Gastroesophageal sphincter (tissue), 4 donors: ENCODE measurements at regions not wholly inside any gene's neighbourhood (a gene's known extent, or its start where the extent isn't known, plus 50 kb on each side); places are given as distances from the start of the nearest gene placed in this dataset.

Experiments used
- ATAC-seq: fragments of 150-250 bp; one replicate; pipeline ENCODE4 v1.9.1; 2016; ENCODE audit warnings: mild to moderate bottlenecking, moderate library complexity
- H3K27ac ChIP-seq, 4 donors: fragments of 200-600 bp; sonication (generic) in 3 of 4; 1 replicate in 3 of 4; 2 replicates in 1 of 4; pipeline ENCODE4 v1.5.1; 2016 to 2019
- H3K27me3 ChIP-seq: fragments of 200-600 bp; sonication (generic); one replicate; pipeline ENCODE4 v1.5.1; 2019
- H3K36me3 ChIP-seq, 2 donors: fragments of 200-600 bp; sonication (generic); one replicate each; pipeline ENCODE4 v1.5.1; 2019; ENCODE audit warnings: control low read depth in 1 of 2
- H3K4me1 ChIP-seq, 3 donors: fragments of 200-600 bp; sonication (generic); 1 replicate in 2 of 3; 2 replicates in 1 of 3; pipeline ENCODE4 v1.5.1; 2016 to 2019; ENCODE audit warnings: control low read depth in 2 of 3
- H3K4me3 ChIP-seq, 2 donors: fragments of 200-600 bp; sonication (generic); one replicate each; pipeline ENCODE4 v1.5.1; 2019; ENCODE audit warnings: mild to moderate bottlenecking in 1 of 2, moderate library complexity in 1 of 2
- H3K9me3 ChIP-seq, 3 donors: fragments of 200-600 bp; sonication (generic); one replicate each; pipeline ENCODE4 v1.5.1; 2017 to 2019; ENCODE audit warnings: control low read depth in 2 of 3
- EP300 ChIP-seq: sonication (generic); formaldehyde crosslinking; IDR thresholded peaks from one replicate; pipeline ENCODE4 v1.6.1; 2017; ENCODE audit warnings: antibody characterized with exemption, mild to moderate bottlenecking
- POLR2A ChIP-seq, 2 donors: fragments of 450-650 bp; IDR thresholded peaks; one replicate each; pipeline ENCODE4 v1.6.1; 2017; ENCODE audit warnings: antibody characterized with exemption in 2 of 2, mild to moderate bottlenecking in 2 of 2, moderate library complexity in 1 of 2
- POLR2AphosphoS5 ChIP-seq: sonication (generic); formaldehyde crosslinking; IDR thresholded peaks from one replicate; pipeline ENCODE4 v1.6.1; 2017; ENCODE audit warnings: antibody characterized with exemption
- WGBS, 2 donors: methylation state at CpG; one replicate each; pipeline ENCODE4 v1.1.5; 2018; ENCODE audit warnings: low coverage in 1 of 2; 5-methylcytosine and 5-hydroxymethylcytosine counted together
- TF ChIP-seq, protein P1 (sequence below), 4 experiments: fragments of 200-600 bp in 2 of 4; fragments of 450-650 bp in 2 of 4; sonication (generic) in 1 of 4; IDR thresholded peaks; one replicate each; pipeline ENCODE4 v1.5.1; 2017 to 2019; ENCODE audit warnings: antibody characterized with exemption in 4 of 4, mild to moderate bottlenecking in 2 of 4, moderate library complexity in 2 of 4

DNA sequence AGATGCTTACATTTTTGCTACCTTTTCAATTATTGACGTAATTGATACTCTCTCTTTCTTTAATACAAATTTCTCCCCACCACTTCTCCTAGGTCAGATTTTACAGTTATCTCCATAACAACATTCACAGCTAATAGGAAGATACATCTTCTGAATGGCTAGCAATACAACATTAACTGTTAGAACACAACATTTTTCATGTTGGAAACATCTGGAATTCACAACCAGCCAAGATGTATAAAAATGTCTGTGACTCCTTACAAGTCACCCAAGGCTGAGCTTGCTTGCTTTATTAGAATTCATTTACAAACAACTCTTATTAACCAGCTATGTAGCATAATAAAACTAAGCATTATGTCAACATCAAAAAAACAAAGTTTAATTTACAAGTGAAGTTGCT, 81.0 kb upstream of the ROBO2 start:
- 82 to 87% methylated on average over 1 of the region's 1 CpG for WGBS, 2 donors
- ATAC-seq = no peak
- Histone ChIP-seq H3K27me3 (no peaks in the 10 kb centered on the region), H3K27ac (no peak overlapping the region), H3K4me3 (no peak overlapping the region), H3K9me3 (no peaks in the 10 kb centered on the region), H3K4me1 (no peaks in the 10 kb centered on the region), H3K36me3 (no peaks in the 10 kb centered on the region)
- TF ChIP-seq POLR2AphosphoS5 (no peak), POLR2A (IDR thresholded peaks at IDR 0.05) (no peak), EP300 (no peak)
- TF ChIP-seq, protein P1, sequence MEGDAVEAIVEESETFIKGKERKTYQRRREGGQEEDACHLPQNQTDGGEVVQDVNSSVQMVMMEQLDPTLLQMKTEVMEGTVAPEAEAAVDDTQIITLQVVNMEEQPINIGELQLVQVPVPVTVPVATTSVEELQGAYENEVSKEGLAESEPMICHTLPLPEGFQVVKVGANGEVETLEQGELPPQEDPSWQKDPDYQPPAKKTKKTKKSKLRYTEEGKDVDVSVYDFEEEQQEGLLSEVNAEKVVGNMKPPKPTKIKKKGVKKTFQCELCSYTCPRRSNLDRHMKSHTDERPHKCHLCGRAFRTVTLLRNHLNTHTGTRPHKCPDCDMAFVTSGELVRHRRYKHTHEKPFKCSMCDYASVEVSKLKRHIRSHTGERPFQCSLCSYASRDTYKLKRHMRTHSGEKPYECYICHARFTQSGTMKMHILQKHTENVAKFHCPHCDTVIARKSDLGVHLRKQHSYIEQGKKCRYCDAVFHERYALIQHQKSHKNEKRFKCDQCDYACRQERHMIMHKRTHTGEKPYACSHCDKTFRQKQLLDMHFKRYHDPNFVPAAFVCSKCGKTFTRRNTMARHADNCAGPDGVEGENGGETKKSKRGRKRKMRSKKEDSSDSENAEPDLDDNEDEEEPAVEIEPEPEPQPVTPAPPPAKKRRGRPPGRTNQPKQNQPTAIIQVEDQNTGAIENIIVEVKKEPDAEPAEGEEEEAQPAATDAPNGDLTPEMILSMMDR (IDR thresholded peaks at IDR 0.05) = no peak

DNA sequence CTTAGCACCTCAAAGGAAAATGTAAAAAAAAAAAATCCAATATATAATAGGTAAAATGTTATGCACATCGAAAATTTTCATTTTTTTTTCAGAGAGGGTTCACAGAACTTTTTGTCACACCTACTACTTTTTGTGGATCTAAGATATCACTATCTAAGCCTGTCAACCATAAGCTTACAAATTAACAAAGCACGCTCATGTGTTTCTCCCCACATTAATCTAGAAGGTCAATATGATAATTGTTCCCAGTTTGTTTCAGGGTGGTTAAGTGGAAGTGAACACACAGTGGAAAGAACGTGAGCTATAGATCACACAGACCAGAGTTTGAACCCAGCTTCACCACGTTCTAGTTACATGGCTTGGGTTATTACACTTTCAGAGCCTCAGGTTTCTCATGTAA, 78.6 kb upstream of the ROBO2 start:
- TF ChIP-seq POLR2A (IDR thresholded peaks at IDR 0.05) (no peak), EP300 (no peak), POLR2AphosphoS5 (no peak)
- TF ChIP-seq, protein P1 (IDR thresholded peaks at IDR 0.05) = no peak
- H3K27me3 ChIP-seq = no peaks in the 10 kb centered on the region
- no peaks in the 10 kb centered on the region for H3K9me3 ChIP-seq
- no peaks in the 10 kb centered on the region for H3K4me1 ChIP-seq
- H3K27ac ChIP-seq = no peak overlapping the region
- no peaks in the 10 kb centered on the region for H3K36me3 ChIP-seq
- WGBS, 2 donors = 51 to 88% methylated on average over 3 to 4 of the region's 4 CpGs
- no peak overlapping the region for H3K4me3 ChIP-seq
- ATAC-seq = no peak

DNA sequence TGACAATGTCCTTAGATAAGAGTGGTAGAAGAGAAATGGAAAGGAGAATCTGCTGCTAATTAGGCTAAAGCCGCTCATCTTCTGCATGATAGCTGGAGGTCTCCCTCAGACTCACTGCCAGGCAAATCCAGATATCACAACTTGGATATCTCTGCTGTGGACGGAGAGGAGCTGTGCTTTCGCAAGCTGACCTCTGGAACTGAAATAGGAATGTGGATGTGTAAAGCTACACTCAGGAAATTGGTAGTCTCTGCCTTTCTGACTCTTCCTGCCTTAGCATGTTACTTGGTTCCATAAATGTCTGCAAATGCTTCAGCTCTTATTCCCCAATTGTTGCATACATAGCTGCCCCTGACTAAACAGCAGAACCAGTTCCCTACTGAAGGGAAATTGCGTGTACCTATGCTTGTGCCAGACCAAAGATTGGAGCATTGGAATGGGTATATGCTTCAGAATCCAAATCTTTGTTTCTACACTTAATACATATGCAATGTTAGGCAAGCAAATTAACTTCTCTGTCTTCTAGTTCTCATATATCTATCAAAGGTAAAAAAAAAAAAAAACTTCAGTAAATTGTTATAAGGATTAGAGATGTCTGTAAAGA, 74.7 kb upstream of the ROBO2 start:
- H3K36me3 ChIP-seq = no peaks in the 10 kb centered on the region
- WGBS, 2 donors = 58 to 64% methylated on average over 4 of the region's 4 CpGs
- H3K4me1 ChIP-seq = no peaks in the 10 kb centered on the region
- no peak for TF ChIP-seq POLR2AphosphoS5
- TF ChIP-seq, protein P1 (IDR thresholded peaks at IDR 0.05) = no peak
- TF ChIP-seq POLR2A (IDR thresholded peaks at IDR 0.05) = no peak
- TF ChIP-seq EP300 = no peak
- no peak for ATAC-seq
- H3K4me3 ChIP-seq = no peak overlapping the region
- no peaks in the 10 kb centered on the region for H3K9me3 ChIP-seq
- H3K27me3 ChIP-seq = no peaks in the 10 kb centered on the region
- no peak overlapping the region for H3K27ac ChIP-seq

DNA sequence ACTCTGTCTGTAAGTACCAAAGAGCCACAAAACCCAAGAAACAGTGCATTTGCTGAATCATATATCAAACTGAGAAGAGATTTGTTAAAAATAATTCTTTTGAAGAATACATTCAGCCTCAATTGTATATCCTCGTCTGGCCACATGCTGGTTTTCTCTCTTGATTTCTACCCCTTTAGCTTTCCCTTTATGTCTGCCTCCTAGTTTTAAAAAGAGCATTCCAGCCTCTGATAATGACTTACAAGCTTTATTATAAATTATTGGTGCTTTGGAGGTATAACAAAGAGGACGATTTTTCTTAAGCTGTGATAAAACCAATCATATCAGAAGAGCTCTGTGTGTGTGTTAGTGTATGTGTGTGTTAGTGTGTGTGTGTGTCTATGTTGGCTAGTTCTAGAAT, 70.4 kb upstream of the ROBO2 start:
- no peaks in the 10 kb centered on the region for H3K27me3 ChIP-seq
- TF ChIP-seq POLR2AphosphoS5 = no peak
- TF ChIP-seq, protein P1 (IDR thresholded peaks at IDR 0.05) = no peak
- TF ChIP-seq POLR2A (IDR thresholded peaks at IDR 0.05) = no peak
- no peak for TF ChIP-seq EP300
- H3K4me3 ChIP-seq = no peak overlapping the region
- H3K4me1 ChIP-seq = no peaks in the 10 kb centered on the region
- no peaks in the 10 kb centered on the region for H3K9me3 ChIP-seq
- no peak for ATAC-seq
- H3K36me3 ChIP-seq = no peaks in the 10 kb centered on the region
- H3K27ac ChIP-seq = no peak overlapping the region
- WGBS, 2 donors = 30 to 50% methylated on average over 2 of the region's 2 CpGs

DNA sequence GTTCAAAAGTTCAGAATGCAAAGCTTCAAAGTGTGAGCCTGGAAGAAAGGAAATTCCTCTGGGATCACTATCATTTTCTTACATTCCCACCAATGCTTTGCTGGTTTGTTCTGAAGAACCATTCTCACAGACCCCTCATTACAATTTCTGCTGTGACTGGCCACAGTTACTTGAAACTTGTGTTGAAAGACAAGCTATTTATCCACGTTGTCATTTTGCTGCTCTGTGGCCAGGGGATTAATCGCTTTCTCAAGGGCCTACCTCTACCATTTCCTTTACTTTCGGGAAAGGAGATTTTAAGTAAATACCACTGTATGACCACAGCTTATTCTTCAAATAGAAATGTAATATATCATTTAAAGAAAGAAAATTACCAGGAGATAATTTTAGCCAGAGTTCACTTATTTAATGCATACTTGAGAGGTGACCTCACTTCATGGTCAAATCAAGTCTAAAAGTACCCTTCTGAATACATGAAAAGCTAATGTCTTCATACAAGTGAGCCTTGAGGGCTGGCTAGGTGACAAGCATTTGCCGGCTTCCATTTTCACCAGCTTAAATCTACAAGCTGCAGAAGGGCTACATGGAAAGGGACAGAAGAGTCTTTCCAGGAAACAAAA, 69.8 kb upstream of the ROBO2 start:
- Histone ChIP-seq H3K27ac (no peak overlapping the region), H3K4me3 (no peak overlapping the region), H3K4me1 (no peaks in the 10 kb centered on the region), H3K27me3 (no peaks in the 10 kb centered on the region), H3K9me3 (no peaks in the 10 kb centered on the region), H3K36me3 (no peaks in the 10 kb centered on the region)
- TF ChIP-seq EP300 (no peak), POLR2A (IDR thresholded peaks at IDR 0.05) (no peak), POLR2AphosphoS5 (no peak)
- TF ChIP-seq, protein P1 (IDR thresholded peaks at IDR 0.05) = no peak
- 54 to 58% methylated on average over 4 of the region's 4 CpGs for WGBS, 2 donors
- ATAC-seq = no peak
